Mucosa of descending colon (tissue), 3 donors: ENCODE measurements at regions not wholly inside any gene's neighbourhood (a gene's known extent, or its start where the extent isn't known, plus 50 kb on each side); places are given as distances from the start of the nearest gene placed in this dataset.

Source experiments
- ATAC-seq: fragments of 200-7000 bp; cut with Tn5 transposase; one replicate; pipeline ENCODE4 v1.9.1; 2020; ENCODE audit warnings: mild to moderate bottlenecking, moderate library complexity
- DNase-seq, 3 donors: peaks; one replicate each; pipeline ENCODE4 v3.0.0-alpha.2; 2020
- H3K36me3 ChIP-seq: fragments of 200-600 bp; one replicate; pipeline ENCODE4 v1.8.0; 2021; ENCODE audit warnings: low read depth, mild to moderate bottlenecking
- H3K4me1 ChIP-seq: fragments of 200-600 bp; one replicate; pipeline ENCODE4 v1.8.0; 2021; ENCODE audit warnings: low read depth, mild to moderate bottlenecking
- H3K4me3 ChIP-seq: fragments of 200-600 bp; one replicate; pipeline ENCODE4 v1.8.0; 2021; ENCODE audit warnings: mild to moderate bottlenecking
- H3K9me3 ChIP-seq: fragments of 200-600 bp; one replicate; pipeline ENCODE4 v1.8.0; 2021; ENCODE audit warnings: mild to moderate bottlenecking
- intact Hi-C, 2 donors: fragments of 100-400 bp; cut with DNase I in 1 of 2; cut with micrococcal nuclease in 1 of 2; formaldehyde crosslinking; loops; one replicate each; pipeline versions ENCODE4 v1.11.0 to v1.11.1; 2022; cut with DNase I, micrococcal nuclease
- TF ChIP-seq, protein P1 (sequence below): fragments of 200-600 bp; IDR thresholded peaks from one replicate; pipeline ENCODE4 v1.8.0; 2022; ENCODE audit warnings: antibody characterized with exemption, mild to moderate bottlenecking
- donor health status: DM: no; HTN: no; CAD: no; lungs with moderate emphysema.
- donor health status: DM: no; HTN: no; CAD: no.
- donor health status: DM: no; HTN: yes; CAD: no.

DNA sequence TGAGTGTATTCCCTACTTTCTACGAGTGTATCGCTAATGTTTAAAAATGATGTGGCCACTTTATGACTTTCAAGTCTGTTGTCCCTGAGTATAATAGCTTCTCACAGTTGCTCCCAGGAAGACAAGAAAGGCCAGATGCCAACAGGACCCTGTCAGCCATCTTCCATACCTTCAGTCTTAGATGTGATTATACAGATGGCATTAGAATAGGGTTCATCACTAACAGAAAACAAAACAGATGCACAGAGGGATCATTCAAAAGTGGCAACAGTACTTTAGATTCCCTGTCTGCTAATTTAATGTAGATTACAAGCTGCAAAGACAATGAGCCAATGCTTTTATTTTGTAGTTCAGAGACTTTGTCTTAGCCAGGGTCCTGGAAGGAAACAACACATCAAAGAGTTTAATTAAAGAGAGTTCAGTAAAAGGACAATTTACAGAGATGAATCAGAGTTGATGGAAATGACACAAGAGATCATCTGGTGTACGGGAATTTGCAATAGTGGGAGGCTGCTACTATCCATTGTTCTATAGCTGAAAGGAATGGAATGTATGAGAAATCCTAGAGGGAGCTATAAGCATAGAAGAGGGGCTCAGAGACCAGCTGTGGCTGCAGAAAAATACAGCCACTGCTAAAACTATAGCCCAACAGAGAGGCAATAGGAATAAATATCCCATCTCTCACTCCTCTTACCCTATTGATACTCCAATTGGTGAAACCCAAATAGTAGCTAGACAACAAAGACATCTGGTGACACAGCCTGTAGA lies 393.7 kb upstream of the SMC2 start:
- ATAC-seq, result no peak
- TF ChIP-seq, protein P1, sequence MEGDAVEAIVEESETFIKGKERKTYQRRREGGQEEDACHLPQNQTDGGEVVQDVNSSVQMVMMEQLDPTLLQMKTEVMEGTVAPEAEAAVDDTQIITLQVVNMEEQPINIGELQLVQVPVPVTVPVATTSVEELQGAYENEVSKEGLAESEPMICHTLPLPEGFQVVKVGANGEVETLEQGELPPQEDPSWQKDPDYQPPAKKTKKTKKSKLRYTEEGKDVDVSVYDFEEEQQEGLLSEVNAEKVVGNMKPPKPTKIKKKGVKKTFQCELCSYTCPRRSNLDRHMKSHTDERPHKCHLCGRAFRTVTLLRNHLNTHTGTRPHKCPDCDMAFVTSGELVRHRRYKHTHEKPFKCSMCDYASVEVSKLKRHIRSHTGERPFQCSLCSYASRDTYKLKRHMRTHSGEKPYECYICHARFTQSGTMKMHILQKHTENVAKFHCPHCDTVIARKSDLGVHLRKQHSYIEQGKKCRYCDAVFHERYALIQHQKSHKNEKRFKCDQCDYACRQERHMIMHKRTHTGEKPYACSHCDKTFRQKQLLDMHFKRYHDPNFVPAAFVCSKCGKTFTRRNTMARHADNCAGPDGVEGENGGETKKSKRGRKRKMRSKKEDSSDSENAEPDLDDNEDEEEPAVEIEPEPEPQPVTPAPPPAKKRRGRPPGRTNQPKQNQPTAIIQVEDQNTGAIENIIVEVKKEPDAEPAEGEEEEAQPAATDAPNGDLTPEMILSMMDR, result no peak
- Histone ChIP-seq H3K4me3 (no peak overlapping the region), H3K9me3 (no peaks in the 10 kb centered on the region), H3K36me3 (no peaks in the 10 kb centered on the region), H3K4me1 (no peaks in the 10 kb centered on the region)
- intact Hi-C loops, result no loop called here
- no peak for DNase-seq

DNA sequence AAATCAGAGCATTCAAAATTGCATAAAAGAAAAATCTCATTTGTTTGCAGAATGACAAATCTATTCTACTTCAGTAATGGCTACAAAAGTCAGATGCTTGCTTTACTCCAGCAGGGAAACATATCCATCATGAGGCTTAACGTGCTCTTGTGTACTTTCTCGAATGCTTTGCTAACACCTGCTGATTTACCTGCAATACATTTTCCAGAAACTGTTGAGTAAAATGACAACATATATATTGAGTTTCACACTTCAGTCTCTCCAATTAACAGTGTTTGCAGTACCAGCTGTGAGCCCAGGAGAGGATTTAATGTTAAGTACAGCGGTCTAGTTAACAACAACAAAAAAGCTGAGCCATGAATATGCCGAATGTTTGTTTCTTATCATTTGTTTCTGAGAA lies 391.5 kb upstream of the SMC2 start:
- intact Hi-C loops, result no loop called here
- TF ChIP-seq, protein P1, result no peak
- H3K4me1 ChIP-seq, result no peaks in the 10 kb centered on the region
- no peak overlapping the region for H3K4me3 ChIP-seq
- ATAC-seq (no peak), DNase-seq (no peak)
- no peaks in the 10 kb centered on the region for H3K36me3 ChIP-seq
- no peaks in the 10 kb centered on the region for H3K9me3 ChIP-seq

DNA sequence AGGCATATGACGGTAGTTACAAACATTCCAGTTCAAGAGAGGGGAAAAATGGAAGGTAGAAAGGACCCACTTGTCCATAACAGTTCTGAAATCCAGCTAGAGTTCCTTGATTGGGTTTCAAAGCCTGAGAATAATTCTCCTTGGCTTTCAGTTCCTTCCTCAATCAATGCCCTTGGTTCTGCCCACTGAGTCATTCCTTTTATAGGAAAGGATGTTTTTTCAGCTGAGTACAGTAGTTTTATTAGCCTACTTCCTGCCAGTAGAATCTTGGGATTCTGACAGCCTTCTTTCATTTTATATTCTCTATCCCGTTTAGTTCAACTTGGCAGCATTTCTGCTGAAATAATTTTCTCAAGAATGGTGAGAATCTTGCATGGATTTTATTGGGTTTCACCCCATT lies 386.9 kb upstream of the SMC2 start:
- Histone ChIP-seq H3K4me3 (no peak overlapping the region), H3K9me3 (no peaks in the 10 kb centered on the region), H3K36me3 (no peaks in the 10 kb centered on the region), H3K4me1 (no peaks in the 10 kb centered on the region)
- intact Hi-C loops, result no loop called here
- ATAC-seq, result no peak
- DNase-seq, result no peak
- TF ChIP-seq, protein P1, result no peak

DNA sequence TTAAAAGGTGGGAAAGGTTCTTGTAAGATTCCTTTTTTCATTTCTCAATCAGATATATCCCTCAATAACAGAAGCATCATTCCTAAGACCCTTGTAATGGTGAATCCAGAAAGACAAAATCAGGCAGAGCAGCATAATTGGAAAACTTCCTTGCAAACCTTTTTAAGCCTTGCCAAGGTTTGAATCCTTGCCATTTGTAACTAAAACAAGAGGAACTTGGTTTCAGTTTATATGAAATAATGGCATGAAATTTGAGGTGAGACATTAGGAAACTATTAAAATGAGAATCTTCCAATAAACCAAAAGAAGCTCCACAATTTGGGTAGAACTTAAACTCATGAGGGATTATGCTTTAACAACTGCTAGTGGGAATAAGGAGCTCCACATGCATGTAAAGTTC lies 384.7 kb upstream of the SMC2 start:
- no peak overlapping the region for H3K4me3 ChIP-seq
- ATAC-seq (no peak), DNase-seq (no peak)
- H3K4me1 ChIP-seq, result no peaks in the 10 kb centered on the region
- H3K36me3 ChIP-seq, result no peaks in the 10 kb centered on the region
- no peaks in the 10 kb centered on the region for H3K9me3 ChIP-seq
- intact Hi-C loops, result no loop called here
- TF ChIP-seq, protein P1, result no peak

DNA sequence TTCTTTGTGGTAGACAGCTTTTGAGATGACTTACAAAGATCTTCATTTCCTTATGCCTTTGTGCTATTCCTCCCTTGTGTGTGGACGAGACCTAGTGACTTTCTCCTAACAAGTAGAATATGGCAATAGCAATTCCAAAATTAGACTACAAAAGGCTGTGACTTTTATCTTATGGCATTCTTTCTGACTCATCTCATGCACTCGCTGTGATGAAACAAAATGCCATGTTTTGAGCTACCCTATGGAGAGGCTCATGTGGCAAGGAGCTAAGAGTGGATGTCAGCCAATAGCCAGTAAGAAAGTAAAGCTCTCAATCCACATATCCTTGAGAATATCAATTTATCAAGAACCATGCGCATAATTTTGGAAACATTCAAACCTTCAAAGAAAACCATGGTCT lies 380.5 kb upstream of the SMC2 start:
- TF ChIP-seq, protein P1, result no peak
- Histone ChIP-seq H3K4me3 (no peak overlapping the region), H3K4me1 (no peaks in the 10 kb centered on the region), H3K36me3 (no peaks in the 10 kb centered on the region), H3K9me3 (peaks cover 3% of the 10 kb centered on the region)
- ATAC-seq, result no peak
- intact Hi-C loops, result no loop called here
- no peak for DNase-seq

DNA sequence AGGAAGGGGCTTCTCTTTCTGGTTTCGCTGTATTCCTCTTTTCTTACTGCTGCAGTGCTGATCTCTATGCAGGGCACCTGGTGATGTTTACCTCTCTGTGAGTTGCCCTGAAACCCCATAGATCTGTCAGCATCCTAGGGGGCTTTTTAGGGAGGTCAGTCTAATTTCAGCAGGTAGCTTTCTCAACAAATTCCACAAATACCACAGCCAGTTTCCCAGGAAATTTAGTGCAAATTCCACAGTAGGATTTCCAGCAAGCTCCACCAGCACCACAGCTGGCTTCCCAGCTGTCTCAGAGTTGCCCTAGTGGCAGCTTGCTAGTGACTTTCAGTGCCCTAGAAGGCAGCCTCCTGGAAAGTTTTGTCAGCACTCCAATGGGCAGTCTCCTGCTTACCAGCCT lies 379.1 kb upstream of the SMC2 start:
- DNase-seq (no peak), ATAC-seq (no peak)
- TF ChIP-seq, protein P1, result no peak
- Histone ChIP-seq H3K4me3 (no peak overlapping the region), H3K9me3 (peaks cover 3% of the 10 kb centered on the region), H3K36me3 (no peaks in the 10 kb centered on the region), H3K4me1 (no peaks in the 10 kb centered on the region)
- intact Hi-C loops, result no loop called here
